ENCODE measurements at regions not wholly inside any gene's neighbourhood (a gene's known extent, or its start where the extent isn't known, plus 50 kb on each side); places are given as distances from the start of the nearest gene placed in this dataset.

DNA sequence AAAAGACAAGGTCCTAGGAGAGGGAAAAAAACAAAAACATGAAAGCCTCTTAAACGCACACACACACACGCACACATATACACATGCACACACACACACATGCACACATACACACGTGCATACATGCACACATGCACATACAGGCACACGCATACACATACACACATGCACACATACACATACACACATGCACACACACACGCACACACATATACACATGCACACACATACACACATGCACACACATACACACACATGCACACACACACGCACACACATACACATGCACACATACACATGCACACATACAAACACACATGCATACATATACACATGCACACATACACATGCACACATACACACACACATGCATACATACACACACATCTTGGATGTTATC lies 78.1 kb upstream of the PPP2R5C start:
- Histone ChIP-seq H3K4me2 (ENCODE audit: insufficient read depth in 1 of 2, low read depth in 2 of 2, low read length in 2 of 2) (no peak overlapping the region), H2BK5ac (ENCODE audit: low read depth, low read length) (peak overlapping the region; percentile 69; the same call in 1 of the 2 replicates), H4K20me1 (replicated peaks in 1 of 2; ENCODE audit: control insufficient read depth in 1 of 2, insufficient read depth in 2 of 2, low read length in 2 of 2) (peaks cover 0 to 4% of the 10 kb centered on the region in 2 experiments), H2AK5ac (ENCODE audit: low read depth, low read length) (0 out of 2 replicates have a peak overlapping the region, but pooled peaks have one; percentile 90), H3K56ac (replicated peaks; ENCODE audit: insufficient read length, low read depth, low read length) (peak overlapping the region; percentile 69), H3K36me3 (ENCODE audit: control insufficient read depth in 2 of 4, insufficient read depth in 4 of 4, low read length in 3 of 4) (no peaks in the 10 kb centered on the region), H3K18ac (ENCODE audit: extremely low read depth, low read length) (no peak overlapping the region), H3K4me1 (replicated peaks in 1 of 4; ENCODE audit: control insufficient read depth in 3 of 4, insufficient read depth in 4 of 4, low read length in 3 of 4) (peaks cover 0 to 4% (median 0%) of the 10 kb centered on the region in 4 experiments; a peak in 3 of 7 replicates), H3K14ac (ENCODE audit: insufficient read length) (no peak overlapping the region), H2BK15ac (ENCODE audit: low read length) (peak overlapping the region; percentile 23; the same call in 1 of the 2 replicates), H3K4ac (replicated peaks; ENCODE audit: insufficient read length, low read depth, low read length) (no peak overlapping the region), H3K27ac (ENCODE audit: low read depth, low read length) (no peak overlapping the region), H4K8ac (ENCODE audit: extremely low read depth, insufficient read depth, low read length) (no peak overlapping the region), H2BK12ac (ENCODE audit: low read depth, low read length) (no peak overlapping the region), H2BK120ac (replicated peaks; ENCODE audit: low read depth, low read length) (no peak overlapping the region), H3K79me2 (ENCODE audit: control insufficient read depth in 1 of 2, insufficient read depth in 2 of 2, low read length in 2 of 2) (peaks cover 0 to 4% of the 10 kb centered on the region in 2 experiments; a peak in 2 of 4 replicates), H3K23ac (ENCODE audit: insufficient read length) (peak overlapping the region; percentile 96), H4K5ac (ENCODE audit: insufficient read length, low read depth, low read length) (no peak overlapping the region), H3K79me1 (ENCODE audit: low read depth, low read length) (no peaks in the 10 kb centered on the region), H3K23me2 (ENCODE audit: low read depth, low read length) (peaks cover 4% of the 10 kb centered on the region), H3K9ac (replicated peaks in 1 of 4; ENCODE audit: extremely low read depth in 1 of 4, low read depth in 3 of 4, low read length in 3 of 4) (no peak overlapping the region), H2BK20ac (ENCODE audit: low read length) (no peak overlapping the region), H3K27me3 (replicated peaks in 1 of 4; ENCODE audit: control insufficient read depth in 3 of 4, extremely low read depth in 1 of 4, insufficient read depth in 3 of 4, low read length in 3 of 4) (peaks cover 14 to 52% (median 40%) of the 10 kb centered on the region in 4 experiments; a peak in 6 of 7 replicates), H3K4me3 (ENCODE audit: extremely low read depth in 1 of 4, insufficient read depth in 2 of 4, low read depth in 3 of 4, low read length in 4 of 4) (no peak overlapping the region), H2AFZ (ENCODE audit: low read length) (no peak overlapping the region), H4K91ac (replicated peaks; ENCODE audit: insufficient read length, low read length) (no peak overlapping the region), H3K9me3 (ENCODE audit: insufficient read depth in 2 of 2, low read depth in 1 of 2, low read length in 1 of 2) (no peaks in the 10 kb centered on the region)
- ChIA-PET POLR2A (ENCODE audit: partially characterized antibody) (no interaction called here), CTCF (ENCODE audit: partially characterized antibody) (no interaction called here)
- TF ChIP-seq GTF2F1 (IDR thresholded peaks at IDR 0.05; ENCODE audit: borderline replicate concordance, low read depth, low read length) (no peak), CHD1 (IDR thresholded peaks at IDR 0.05; ENCODE audit: low read depth, low read length) (no peak), SP4 (IDR thresholded peaks at IDR 0.05; ENCODE audit: low read length) (no peak), CHD2 (IDR thresholded peaks at IDR 0.05; ENCODE audit: low read length) (no peak), CBX8 (IDR thresholded peaks at IDR 0.05; ENCODE audit: borderline replicate concordance, low read depth, low read length) (no peak), BACH1 (IDR thresholded peaks at IDR 0.05; ENCODE audit: low read length) (no peak), KDM5A (IDR thresholded peaks at IDR 0.05; ENCODE audit: low read length) (no peak), NRF1 (IDR thresholded peaks at IDR 0.05; ENCODE audit: low read depth, low read length) (no peak), EP300 (IDR thresholded peaks at IDR 0.05; ENCODE audit: borderline replicate concordance in 1 of 2, low read depth in 2 of 2, low read length in 2 of 2) (no peak), JUND (IDR thresholded peaks at IDR 0.05; ENCODE audit: low read length) (no peak), SIN3A (conservative IDR thresholded peaks at IDR 0.05 in 1 of 2, IDR thresholded peaks at IDR 0.05 in 1 of 2; ENCODE audit: low read depth in 1 of 2, low read length in 2 of 2) (no peak)
- TF ChIP-seq, protein P1, sequence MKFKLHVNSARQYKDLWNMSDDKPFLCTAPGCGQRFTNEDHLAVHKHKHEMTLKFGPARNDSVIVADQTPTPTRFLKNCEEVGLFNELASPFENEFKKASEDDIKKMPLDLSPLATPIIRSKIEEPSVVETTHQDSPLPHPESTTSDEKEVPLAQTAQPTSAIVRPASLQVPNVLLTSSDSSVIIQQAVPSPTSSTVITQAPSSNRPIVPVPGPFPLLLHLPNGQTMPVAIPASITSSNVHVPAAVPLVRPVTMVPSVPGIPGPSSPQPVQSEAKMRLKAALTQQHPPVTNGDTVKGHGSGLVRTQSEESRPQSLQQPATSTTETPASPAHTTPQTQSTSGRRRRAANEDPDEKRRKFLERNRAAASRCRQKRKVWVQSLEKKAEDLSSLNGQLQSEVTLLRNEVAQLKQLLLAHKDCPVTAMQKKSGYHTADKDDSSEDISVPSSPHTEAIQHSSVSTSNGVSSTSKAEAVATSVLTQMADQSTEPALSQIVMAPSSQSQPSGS (IDR thresholded peaks at IDR 0.05; ENCODE audit: low read length): no peak
- WGBS, 2 experiments (ENCODE audit: extremely low coverage in 1 of 2, insufficient coverage in 1 of 2, insufficient read length in 1 of 2, insufficient replicate concordance in 2 of 2, low coverage in 1 of 2, low lambda C conversion rate in 2 of 2, missing lambda C conversion rate in 1 of 2): 73% methylated on average over 6 of the region's 6 CpGs; no CpG with 5 or more reads in 1 of the 2 experiments
- DNase-seq (ENCODE audit: low read depth in 1 of 2, low spot score in 2 of 2): no peak
- no peak for FAIRE-seq
